SH-SY5Y (cell line): ENCODE measurements at regions not wholly inside any gene's neighbourhood (a gene's known extent, or its start where the extent isn't known, plus 50 kb on each side); places are given as distances from the start of the nearest gene placed in this dataset.

ENCODE experiments used
- GATA2 ChIP-seq: IDR thresholded peaks from 2 replicates; pipeline ENCODE4 v1.6.1; 2011; ENCODE audit warnings: mild to moderate bottlenecking, low read depth, low read length
- GATA3 ChIP-seq: IDR thresholded peaks from 2 replicates; pipeline ENCODE4 v1.6.1; 2011; ENCODE audit warnings: low read depth, mild to moderate bottlenecking, low read length, moderate library complexity

DNA sequence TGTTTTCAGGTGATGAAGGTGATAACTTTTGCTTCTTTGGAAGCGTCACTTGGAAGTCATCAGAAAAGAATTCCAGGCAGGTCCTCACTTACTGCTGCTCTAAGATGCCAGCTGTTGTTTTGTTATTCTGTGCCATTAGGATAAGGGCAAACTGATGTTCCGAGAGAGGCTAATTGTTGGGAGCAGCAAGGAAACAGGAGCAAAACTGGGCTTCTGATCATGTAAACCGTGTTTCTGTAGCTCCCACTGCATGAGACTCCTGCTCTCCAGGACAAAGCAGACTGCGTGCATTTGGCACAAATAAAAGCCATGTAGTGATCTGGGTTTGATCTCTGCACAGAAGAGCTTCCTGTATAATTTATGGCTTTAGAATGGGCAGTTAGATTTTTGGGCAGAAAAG lies 248.2 kb downstream of the MAN2A1 start:
- TF ChIP-seq GATA3 (no peak), GATA2 (no peak)
